Uterus (tissue), 2 donors: ENCODE measurements at regions not wholly inside any gene's neighbourhood (a gene's known extent, or its start where the extent isn't known, plus 50 kb on each side); places are given as distances from the start of the nearest gene placed in this dataset.

Experiments
- CTCF ChIP-seq, 4 experiments: fragments of 200-600 bp in 2 of 4; fragments of 450-650 bp in 2 of 4; sonication (generic) in 2 of 4; IDR thresholded peaks; one replicate each; pipeline ENCODE4 v1.5.1; 2016 to 2019; ENCODE audit warnings: antibody characterized with exemption in 4 of 4, mild to moderate bottlenecking in 2 of 4, moderate library complexity in 1 of 4
- POLR2A ChIP-seq, 2 donors: fragments of 450-650 bp; IDR thresholded peaks; one replicate each; pipeline ENCODE4 v1.6.1; 2016; ENCODE audit warnings: antibody characterized with exemption in 2 of 2, mild to moderate bottlenecking in 1 of 2, moderate library complexity in 1 of 2

- TF ChIP-seq CTCF (IDR thresholded peaks at IDR 0.05): no peak
- TF ChIP-seq POLR2A (IDR thresholded peaks at IDR 0.05): no peak
Observed at GRCh38 chr16:80403894-80404293, 136.9 kb upstream of the DYNLRB2 start.
